ENCODE measurements at regions not wholly inside any gene's neighbourhood (a gene's known extent, or its start where the extent isn't known, plus 50 kb on each side); places are given as distances from the start of the nearest gene placed in this dataset.

DNA sequence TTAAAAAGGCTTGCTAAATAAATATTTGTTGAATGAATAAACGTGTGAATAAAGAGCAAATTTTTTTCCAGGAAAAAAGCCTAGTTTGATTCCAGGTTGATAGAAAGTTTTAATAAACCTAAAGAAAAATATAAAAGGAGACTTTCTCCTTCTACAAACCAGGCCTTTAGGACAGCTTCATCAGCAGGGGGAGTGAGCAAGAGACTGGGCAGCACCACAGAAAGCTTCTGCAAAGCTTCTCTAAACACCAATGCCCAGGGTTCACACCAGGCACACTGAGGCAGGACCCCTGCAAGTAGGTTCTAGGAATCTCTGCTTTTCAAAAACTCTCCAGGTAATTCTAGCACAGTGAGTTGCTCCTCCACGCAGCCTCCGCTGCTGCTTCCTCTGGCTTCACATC, 66.4 kb upstream of the SEC61G start:
- no peak for TF ChIP-seq CTCF (IDR thresholded peaks at IDR 0.05)
- no peak for TF ChIP-seq POLR2A (IDR thresholded peaks at IDR 0.05)
